Activated T-cell treated with anti-CD3 and anti-CD28 coated beads, Interleukin-2, amount 50 U/mL, for 72 hours (primary cell): ENCODE measurements at regions not wholly inside any gene's neighbourhood (a gene's known extent, or its start where the extent isn't known, plus 50 kb on each side); places are given as distances from the start of the nearest gene placed in this dataset.
"Not testable (repeated sequence)": the region's sequence is repeated elsewhere in the genome, so short reads cannot be mapped to it uniquely, and the experiment has no call there.

Experiments used
- ATAC-seq, 2 donors: fragments of 150-1000 bp; cut with Tn5 transposase; replicated peaks in 1 of 2; 2 replicates each; pipeline ENCODE4 v1.10.0; 2021; ENCODE audit warnings: moderate library complexity in 2 of 2, mild to moderate bottlenecking in 1 of 2
- DNase-seq, 2 donors: peaks; one replicate each; pipeline ENCODE4 v3.0.0; 2021 to 2022; ENCODE audit warnings: mixed read lengths in 1 of 2
- H3K27ac Mint-ChIP-seq: one replicate; pipeline ENCODE4 v1.8.0; 2022; ENCODE audit warnings: mild to moderate bottlenecking, moderate library complexity, mixed read lengths
- H3K27me3 Mint-ChIP-seq: one replicate; pipeline ENCODE4 v1.8.0; 2022; ENCODE audit warnings: low read depth, mixed read lengths
- H3K36me3 Mint-ChIP-seq, 2 donors: one replicate each; pipeline ENCODE4 v1.8.0; 2022; ENCODE audit warnings: mixed read lengths in 2 of 2, mild to moderate bottlenecking in 1 of 2; ENCODE audit not compliant: insufficient read depth in 2 of 2
- H3K4me1 Mint-ChIP-seq: one replicate; pipeline ENCODE4 v1.8.0; 2022; ENCODE audit warnings: low read depth, mixed read lengths
- H3K4me3 Mint-ChIP-seq, 2 donors: one replicate each; pipeline ENCODE4 v1.8.0; 2022; ENCODE audit warnings: mild to moderate bottlenecking in 2 of 2, mixed read lengths in 2 of 2, moderate library complexity in 2 of 2
- H3K9me3 Mint-ChIP-seq, 2 donors: one replicate each; pipeline ENCODE4 v1.8.0; 2022; ENCODE audit warnings: mixed read lengths in 2 of 2

GRCh38 chr1:188129856-188130838 is 1301.4 kb downstream of the PLA2G4A start:
- Mint-ChIP-seq H3K27me3 (no peaks in the 10 kb centered on the region), H3K36me3 (peaks cover 0 to 2% of the 10 kb centered on the region in 2 donors), H3K9me3 (peaks cover 2 to 12% of the 10 kb centered on the region in 2 donors), H3K4me3 (no peak overlapping the region), H3K4me1 (no peaks in the 10 kb centered on the region), H3K27ac (no peak overlapping the region)
- DNase-seq (no peak), ATAC-seq (no peak)

DNA sequence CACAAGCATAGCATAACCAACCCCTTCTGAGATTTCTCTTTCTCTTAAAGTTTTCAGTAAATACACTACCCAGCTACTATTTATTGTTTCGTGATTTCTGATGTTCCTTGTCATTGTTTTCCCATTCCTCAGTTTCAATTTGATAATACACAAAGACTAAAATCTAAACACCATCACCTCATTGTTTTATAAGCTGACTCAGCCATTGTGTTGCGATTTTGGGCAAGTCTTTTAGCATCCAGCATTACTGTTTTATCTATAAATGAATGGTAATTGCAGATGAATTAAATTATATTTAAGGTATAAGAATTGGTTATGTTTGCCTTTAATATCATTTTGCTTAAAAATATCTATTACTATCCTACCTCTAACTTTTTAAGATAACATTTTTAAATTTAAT is 1308.5 kb downstream of the PLA2G4A start:
- peaks cover 2 to 5% of the 10 kb centered on the region in 2 donors for H3K9me3 Mint-ChIP-seq
- H3K4me3 Mint-ChIP-seq: no peak overlapping the region
- H3K27ac Mint-ChIP-seq: no peak overlapping the region
- no peaks in the 10 kb centered on the region for H3K36me3 Mint-ChIP-seq
- no peaks in the 10 kb centered on the region for H3K4me1 Mint-ChIP-seq
- ATAC-seq (no peak), DNase-seq (no peak)
- H3K27me3 Mint-ChIP-seq: no peaks in the 10 kb centered on the region

DNA sequence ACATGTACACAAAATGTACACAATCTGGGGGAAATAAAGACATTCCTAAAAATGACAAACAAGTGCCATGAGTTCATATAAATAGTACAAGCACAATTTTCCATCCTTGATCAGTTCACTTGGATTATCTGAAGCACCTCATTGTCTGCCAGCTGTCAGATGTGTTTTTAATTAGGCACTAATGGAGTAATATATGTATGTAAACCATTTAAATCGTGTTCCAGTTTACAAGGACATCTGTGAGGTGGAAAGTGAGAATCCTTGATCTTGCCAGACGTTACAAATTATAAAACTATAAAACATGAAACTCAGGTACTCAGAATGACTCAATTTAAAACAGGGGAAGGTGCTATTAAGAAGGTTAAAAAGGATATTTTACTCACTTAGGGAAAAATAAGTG is 1312.2 kb downstream of the PLA2G4A start:
- Mint-ChIP-seq H3K9me3 (peaks cover 4 to 6% of the 10 kb centered on the region in 2 donors), H3K36me3 (peaks cover 0 to 4% of the 10 kb centered on the region in 2 donors), H3K4me3 (no peak overlapping the region), H3K4me1 (no peaks in the 10 kb centered on the region), H3K27ac (no peak overlapping the region), H3K27me3 (no peaks in the 10 kb centered on the region)
- ATAC-seq (no peak), DNase-seq (no peak)

DNA sequence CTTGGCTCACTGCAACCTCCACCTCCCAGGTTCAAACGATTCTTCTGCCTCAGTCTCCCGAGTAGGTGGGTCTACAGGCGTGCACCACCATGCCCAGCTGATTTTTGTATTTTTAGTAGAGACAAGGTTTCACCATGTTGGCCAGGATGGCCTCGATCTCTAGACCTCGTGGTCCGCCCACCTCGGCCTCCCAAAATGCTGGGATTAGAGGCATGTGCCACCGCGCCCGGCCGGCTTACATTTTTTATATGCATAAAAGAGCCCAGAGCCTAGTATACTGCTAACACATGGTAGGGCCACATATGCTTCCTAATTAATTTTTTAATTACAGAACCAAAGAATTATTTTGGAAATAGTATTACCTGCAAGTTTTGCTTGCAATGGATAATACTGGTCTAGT is 1325.4 kb downstream of the PLA2G4A start:
- ATAC-seq (no peak), DNase-seq (no peak)
- Mint-ChIP-seq H3K36me3 (no peaks in the 10 kb centered on the region), H3K4me1 (no peaks in the 10 kb centered on the region), H3K27me3 (no peaks in the 10 kb centered on the region), H3K4me3 (no peak overlapping the region), H3K9me3 (peaks cover 0 to 2% of the 10 kb centered on the region in 2 donors), H3K27ac (no peak overlapping the region)

DNA sequence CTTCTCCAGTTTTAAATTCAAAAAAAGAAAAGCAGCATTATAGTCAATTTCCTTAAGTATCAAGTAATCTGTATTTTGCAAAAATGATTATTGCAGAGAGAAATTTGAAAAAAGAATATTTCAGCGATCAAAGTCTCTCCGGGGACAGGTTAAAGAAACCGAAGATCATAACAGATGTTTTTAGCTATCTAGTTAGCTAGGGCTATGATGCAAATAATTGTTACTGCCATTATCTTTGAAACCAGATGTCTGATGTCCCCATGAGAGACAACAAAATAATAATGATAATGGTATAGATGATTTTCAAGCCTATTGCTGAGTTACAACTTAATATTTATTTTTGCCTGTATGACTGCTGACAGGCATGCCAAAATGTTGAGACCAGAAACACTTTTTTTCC is 1326.0 kb downstream of the PLA2G4A start:
- no peaks in the 10 kb centered on the region for H3K36me3 Mint-ChIP-seq
- H3K4me3 Mint-ChIP-seq: no peak overlapping the region
- peaks cover 0 to 2% of the 10 kb centered on the region in 2 donors for H3K9me3 Mint-ChIP-seq
- ATAC-seq (no peak), DNase-seq (no peak)
- no peaks in the 10 kb centered on the region for H3K4me1 Mint-ChIP-seq
- H3K27me3 Mint-ChIP-seq: no peaks in the 10 kb centered on the region
- H3K27ac Mint-ChIP-seq: no peak overlapping the region

- no peaks in the 10 kb centered on the region for H3K4me1 Mint-ChIP-seq
- H3K36me3 Mint-ChIP-seq: no peaks in the 10 kb centered on the region
- no peak overlapping the region for H3K27ac Mint-ChIP-seq
- H3K9me3 Mint-ChIP-seq: peaks cover 1 to 2% of the 10 kb centered on the region in 2 donors
- H3K27me3 Mint-ChIP-seq: no peaks in the 10 kb centered on the region
- H3K4me3 Mint-ChIP-seq: no peak overlapping the region
- ATAC-seq: no peak
- DNase-seq: no peak
These were observed 1326.5 kb downstream of the PLA2G4A start for GRCh38 chr1:188155261-188155660.

DNA sequence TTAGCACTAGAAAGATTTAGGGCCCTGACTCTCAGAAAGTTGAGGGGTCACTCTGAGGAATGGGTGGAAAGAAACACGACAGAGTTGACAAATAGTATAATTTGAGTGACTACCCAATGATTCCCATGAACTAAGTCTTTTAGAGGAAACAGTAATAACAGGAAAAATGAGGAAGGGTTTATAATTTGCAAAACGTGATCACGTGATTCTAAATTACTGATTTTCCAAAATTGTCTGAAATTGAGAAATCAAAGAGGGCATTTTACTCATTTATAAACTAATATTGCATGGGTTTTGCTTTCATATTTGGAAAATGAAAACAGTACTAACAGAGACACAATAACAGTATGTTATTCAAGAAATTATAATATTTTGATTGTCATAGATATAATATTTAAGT is 1335.7 kb downstream of the PLA2G4A start:
- Mint-ChIP-seq H3K9me3 (peaks cover 2 to 7% of the 10 kb centered on the region in 2 donors), H3K4me3 (no peak overlapping the region), H3K27ac (no peak overlapping the region), H3K4me1 (no peaks in the 10 kb centered on the region), H3K27me3 (no peaks in the 10 kb centered on the region), H3K36me3 (no peaks in the 10 kb centered on the region)
- no peak for ATAC-seq
- no peak for DNase-seq

DNA sequence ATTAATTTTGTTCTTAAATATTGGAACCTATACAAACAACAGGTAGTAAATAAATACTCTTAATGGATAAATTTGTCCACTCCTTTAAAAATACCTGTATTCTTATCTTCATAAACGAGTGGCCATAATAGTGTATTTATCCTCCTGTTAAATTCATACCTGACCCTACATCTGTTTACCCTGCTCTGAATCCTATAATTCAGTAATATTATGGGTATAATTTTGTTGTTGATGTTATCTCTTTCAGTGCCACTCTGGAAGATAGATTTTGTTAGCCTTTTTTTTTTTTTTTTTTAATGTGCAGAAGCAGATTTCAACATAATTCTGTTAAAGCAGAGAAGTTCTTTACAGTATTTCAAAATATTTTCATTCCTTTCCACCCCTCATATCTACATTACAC is 1337.9 kb downstream of the PLA2G4A start:
- Mint-ChIP-seq H3K9me3 (peaks cover 0 to 7% of the 10 kb centered on the region in 2 donors), H3K27me3 (no peaks in the 10 kb centered on the region), H3K36me3 (no peaks in the 10 kb centered on the region), H3K4me3 (no peak overlapping the region), H3K27ac (no peak overlapping the region), H3K4me1 (no peaks in the 10 kb centered on the region)
- ATAC-seq (no peak), DNase-seq (no peak)

GRCh38 chr1:188169971-188170370 is 1341.2 kb downstream of the PLA2G4A start:
- ATAC-seq (no peak), DNase-seq (no peak)
- H3K36me3 Mint-ChIP-seq: no peaks in the 10 kb centered on the region
- peaks cover 0 to 6% of the 10 kb centered on the region in 2 donors for H3K9me3 Mint-ChIP-seq
- no peaks in the 10 kb centered on the region for H3K27me3 Mint-ChIP-seq
- no peaks in the 10 kb centered on the region for H3K4me1 Mint-ChIP-seq
- H3K4me3 Mint-ChIP-seq: no peak overlapping the region
- H3K27ac Mint-ChIP-seq: no peak overlapping the region

DNA sequence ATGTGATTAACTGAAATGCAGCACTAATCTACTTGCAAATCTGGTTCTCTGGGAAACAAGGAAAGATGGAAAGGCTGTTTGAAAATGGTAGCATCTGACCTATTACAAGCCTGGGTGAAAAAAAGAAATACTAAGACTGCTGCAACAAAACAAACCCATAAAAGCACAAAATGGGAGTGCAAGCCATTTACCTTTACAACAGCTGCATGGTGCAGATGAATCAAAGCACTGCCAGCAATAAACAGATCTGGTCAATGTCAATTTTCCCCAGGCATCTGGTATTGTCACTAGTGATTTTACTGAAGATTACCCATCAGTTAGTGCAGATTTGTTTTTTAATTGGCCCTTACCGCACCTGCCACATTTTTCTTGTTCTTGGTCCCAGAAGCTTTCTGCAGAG is 1341.7 kb downstream of the PLA2G4A start:
- Mint-ChIP-seq H3K4me3 (no peak overlapping the region), H3K27me3 (no peaks in the 10 kb centered on the region), H3K27ac (no peak overlapping the region), H3K36me3 (no peaks in the 10 kb centered on the region), H3K9me3 (peaks cover 0 to 4% of the 10 kb centered on the region in 2 donors), H3K4me1 (no peaks in the 10 kb centered on the region)
- no peak for DNase-seq
- no peak for ATAC-seq

DNA sequence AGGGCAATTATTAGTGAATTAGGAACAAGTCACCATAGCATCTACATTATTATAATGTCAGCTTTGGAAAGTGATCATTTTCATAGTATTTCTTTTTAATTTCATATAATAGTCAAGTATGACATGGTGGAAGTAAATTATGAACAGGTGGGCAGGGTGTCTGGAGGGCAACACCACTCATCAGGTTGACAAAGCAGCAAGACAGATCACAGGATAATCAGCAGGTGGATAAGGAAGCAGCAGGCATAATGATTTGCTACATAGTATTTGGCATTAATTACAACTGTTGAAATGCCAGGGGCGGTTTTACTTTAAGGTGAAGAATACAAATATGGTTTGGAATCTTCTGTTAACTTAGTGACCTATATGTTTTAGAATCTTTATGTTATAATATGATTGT is 1342.2 kb downstream of the PLA2G4A start:
- H3K36me3 Mint-ChIP-seq: no peaks in the 10 kb centered on the region
- peaks cover 0 to 4% of the 10 kb centered on the region in 2 donors for H3K9me3 Mint-ChIP-seq
- no peak overlapping the region for H3K4me3 Mint-ChIP-seq
- no peak overlapping the region for H3K27ac Mint-ChIP-seq
- H3K4me1 Mint-ChIP-seq: no peaks in the 10 kb centered on the region
- H3K27me3 Mint-ChIP-seq: no peaks in the 10 kb centered on the region
- DNase-seq (no peak), ATAC-seq (no peak)

DNA sequence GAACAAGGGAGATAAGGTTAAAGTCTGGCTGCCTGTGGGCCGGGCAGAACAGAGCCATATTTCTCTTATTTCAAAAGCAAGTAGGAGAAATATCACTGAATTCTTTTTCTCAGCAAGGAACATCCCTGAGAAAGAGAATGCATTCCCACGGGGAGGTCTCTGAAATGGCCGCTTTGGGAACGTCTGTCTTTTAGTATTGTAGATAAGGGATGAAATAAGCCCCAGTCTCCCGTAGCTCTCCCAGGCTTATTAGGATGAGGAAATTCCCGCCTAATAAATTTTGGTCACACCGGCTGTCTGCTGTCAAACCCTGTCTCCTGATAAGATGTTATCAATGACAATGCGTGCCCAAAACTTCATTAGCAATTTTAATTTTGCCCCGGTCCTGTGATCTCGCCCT is 1353.3 kb downstream of the PLA2G4A start:
- not testable (repeated sequence) for ATAC-seq, H3K9me3 Mint-ChIP-seq, H3K27ac Mint-ChIP-seq, DNase-seq, H3K27me3 Mint-ChIP-seq, H3K4me3 Mint-ChIP-seq, H3K36me3 Mint-ChIP-seq, H3K4me1 Mint-ChIP-seq

DNA sequence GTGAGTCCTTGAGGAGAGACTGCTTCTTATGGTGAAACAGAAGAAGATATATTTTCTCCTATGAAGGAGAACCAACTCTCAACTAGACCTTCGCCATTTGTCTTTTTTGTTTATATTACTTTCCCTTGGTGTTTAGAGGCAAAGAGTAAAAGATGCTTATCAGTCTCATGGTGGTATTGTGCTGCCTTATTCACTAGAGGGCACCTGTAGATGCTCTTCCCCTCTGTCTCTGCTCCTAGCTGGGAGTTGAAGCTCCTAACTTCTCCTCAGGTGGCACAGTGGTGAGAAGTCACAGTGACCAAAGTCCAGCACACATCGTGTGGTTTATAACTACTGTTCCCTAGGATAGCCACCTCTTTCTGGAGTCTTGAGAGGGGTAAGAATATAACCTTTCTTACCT is 1359.6 kb downstream of the PLA2G4A start:
- Mint-ChIP-seq H3K4me1 (no peaks in the 10 kb centered on the region), H3K9me3 (peaks cover 5 to 7% of the 10 kb centered on the region in 2 donors), H3K27ac (no peak overlapping the region), H3K27me3 (no peaks in the 10 kb centered on the region), H3K36me3 (no peaks in the 10 kb centered on the region), H3K4me3 (no peak overlapping the region)
- DNase-seq: no peak
- ATAC-seq: no peak

DNA sequence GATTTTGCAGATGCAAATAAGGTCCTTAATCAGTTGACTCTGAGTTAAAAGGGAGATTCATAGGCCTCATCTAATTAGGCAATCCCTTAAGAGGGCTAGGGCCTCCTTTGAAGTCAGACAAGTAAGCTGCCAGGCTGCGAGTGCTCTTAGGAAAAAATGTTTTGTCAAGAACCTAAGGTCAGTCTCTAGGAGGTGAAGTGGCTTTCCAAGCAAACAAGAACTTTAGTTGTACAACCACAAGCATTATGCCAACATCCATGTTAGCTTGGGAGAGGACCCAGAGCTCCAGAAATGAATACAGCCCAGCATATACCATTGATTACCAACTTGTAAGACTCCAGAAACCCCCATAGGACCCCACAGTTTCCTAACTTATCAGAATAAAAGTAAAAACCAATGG is 1366.2 kb downstream of the PLA2G4A start:
- peaks cover 1 to 3% of the 10 kb centered on the region in 2 donors for H3K9me3 Mint-ChIP-seq
- no peaks in the 10 kb centered on the region for H3K27me3 Mint-ChIP-seq
- H3K36me3 Mint-ChIP-seq: no peaks in the 10 kb centered on the region
- no peaks in the 10 kb centered on the region for H3K4me1 Mint-ChIP-seq
- DNase-seq: no peak
- H3K4me3 Mint-ChIP-seq: no peak overlapping the region
- ATAC-seq: no peak
- H3K27ac Mint-ChIP-seq: no peak overlapping the region
